HG02763 (cell line): ENCODE measurements at regions not wholly inside any gene's neighbourhood (a gene's known extent, or its start where the extent isn't known, plus 50 kb on each side); places are given as distances from the start of the nearest gene placed in this dataset.
"Not testable (repeated sequence)": the region's sequence is repeated elsewhere in the genome, so short reads cannot be mapped to it uniquely, and the experiment has no call there.

Source experiments
- ATAC-seq: cut with Tn5 transposase; IDR thresholded peaks from one replicate; pipeline ENCODE4 v1.9.1; 2021; ENCODE audit warnings: mild to moderate bottlenecking, moderate library complexity; ENCODE audit not compliant: unreplicated experiment

- ATAC-seq, result no peak
These were observed 65.7 kb downstream of the SLITRK5 start for GRCh38 chr13:87736849-87737385.

GRCh38 chr13:87754097-87754496 is 82.9 kb downstream of the SLITRK5 start:
- ATAC-seq, result no peak

- ATAC-seq, result no peak
These were observed 98.3 kb downstream of the SLITRK5 start for GRCh38 chr13:87769445-87769844.

GRCh38 chr13:87777387-87777786 is 106.2 kb downstream of the SLITRK5 start:
- no peak for ATAC-seq

- no peak for ATAC-seq
These were observed 107.0 kb downstream of the SLITRK5 start for GRCh38 chr13:87778128-87778527.

GRCh38 chr13:87779426-87779825 is 108.3 kb downstream of the SLITRK5 start:
- no peak for ATAC-seq

- ATAC-seq, result no peak
These were observed 112.2 kb downstream of the SLITRK5 start for GRCh38 chr13:87783366-87783765.

GRCh38 chr13:87788363-87788762 is 117.2 kb downstream of the SLITRK5 start:
- ATAC-seq, result no peak

GRCh38 chr13:87792878-87793277 is 121.7 kb downstream of the SLITRK5 start:
- no peak for ATAC-seq

GRCh38 chr13:87798536-87798935 is 127.4 kb downstream of the SLITRK5 start:
- ATAC-seq, result no peak

GRCh38 chr13:87810391-87810801 is 139.2 kb downstream of the SLITRK5 start:
- ATAC-seq, result no peak

- ATAC-seq, result no peak
These were observed 139.8 kb downstream of the SLITRK5 start for GRCh38 chr13:87810920-87811344.

GRCh38 chr13:87814403-87814802 is 143.2 kb downstream of the SLITRK5 start:
- ATAC-seq, result no peak

- ATAC-seq, result no peak
These were observed 149.1 kb downstream of the SLITRK5 start for GRCh38 chr13:87820241-87820640.

GRCh38 chr13:87821512-87821911 is 150.3 kb downstream of the SLITRK5 start:
- ATAC-seq, result no peak

GRCh38 chr13:87826301-87826700 is 155.1 kb downstream of the SLITRK5 start:
- ATAC-seq, result not testable (repeated sequence)

GRCh38 chr13:87827479-87827878 is 156.3 kb downstream of the SLITRK5 start:
- ATAC-seq, result no peak

- ATAC-seq, result no peak
These were observed 166.4 kb downstream of the SLITRK5 start for GRCh38 chr13:87837522-87837921.

GRCh38 chr13:87837946-87838345 is 166.8 kb downstream of the SLITRK5 start:
- ATAC-seq, result no peak

- no peak for ATAC-seq
These were observed 180.2 kb downstream of the SLITRK5 start for GRCh38 chr13:87851410-87851809.

- no peak for ATAC-seq
These were observed 184.4 kb downstream of the SLITRK5 start for GRCh38 chr13:87855553-87855952.

GRCh38 chr13:87859261-87859660 is 188.1 kb downstream of the SLITRK5 start:
- ATAC-seq, result no peak

- ATAC-seq, result no peak
These were observed 196.3 kb downstream of the SLITRK5 start for GRCh38 chr13:87867426-87867825.
